ENCODE measurements at regions not wholly inside any gene's neighbourhood (a gene's known extent, or its start where the extent isn't known, plus 50 kb on each side); places are given as distances from the start of the nearest gene placed in this dataset.

GRCh38 chr2:71992036-71992435, 155.6 kb downstream of the CYP26B1 start:
- TF ChIP-seq CTCF (IDR thresholded peaks at IDR 0.05) = no peak
- no peak overlapping the region for H3K4me3 ChIP-seq
- ATAC-seq (no peak), DNase-seq (no peak)
- H3K9me3 ChIP-seq = no peaks in the 10 kb centered on the region
- no peaks in the 10 kb centered on the region for H3K36me3 ChIP-seq (ENCODE audit: low read depth)
- intact Hi-C loops (cut with DNase I, micrococcal nuclease) = no loop called here
- no peaks in the 10 kb centered on the region for H3K4me1 ChIP-seq (ENCODE audit: low read depth)

- no peaks in the 10 kb centered on the region for H3K36me3 ChIP-seq (ENCODE audit: low read depth)
- H3K9me3 ChIP-seq = no peaks in the 10 kb centered on the region
- no peaks in the 10 kb centered on the region for H3K4me1 ChIP-seq (ENCODE audit: low read depth)
- intact Hi-C loops (cut with DNase I, micrococcal nuclease) = no loop called here
- no peak overlapping the region for H3K4me3 ChIP-seq
- DNase-seq (no peak), ATAC-seq (no peak)
- TF ChIP-seq CTCF (IDR thresholded peaks at IDR 0.05) = no peak
Observed at GRCh38 chr2:71991397-71991796, 156.3 kb downstream of the CYP26B1 start.

GRCh38 chr2:71990826-71991225, 156.8 kb downstream of the CYP26B1 start:
- intact Hi-C loops (cut with DNase I, micrococcal nuclease) = no loop called here
- ATAC-seq = no peak

GRCh38 chr2:71990122-71990521, 157.5 kb downstream of the CYP26B1 start:
- no peak for TF ChIP-seq CTCF (IDR thresholded peaks at IDR 0.05)
- intact Hi-C loops (cut with DNase I, micrococcal nuclease) = no loop called here
- no peaks in the 10 kb centered on the region for H3K4me1 ChIP-seq (ENCODE audit: low read depth)
- no peaks in the 10 kb centered on the region for H3K36me3 ChIP-seq (ENCODE audit: low read depth)
- H3K4me3 ChIP-seq = no peak overlapping the region
- no peaks in the 10 kb centered on the region for H3K9me3 ChIP-seq
- ATAC-seq (no peak), DNase-seq (no peak)

More at GRCh38 chr2:71990826-71991225, 156.8 kb downstream of the CYP26B1 start:
- TF ChIP-seq CTCF (IDR thresholded peaks at IDR 0.05) = no peak
- Histone ChIP-seq H3K4me1 (ENCODE audit: low read depth) (no peaks in the 10 kb centered on the region), H3K36me3 (ENCODE audit: low read depth) (no peaks in the 10 kb centered on the region), H3K4me3 (no peak overlapping the region), H3K9me3 (no peaks in the 10 kb centered on the region)
- no peak for DNase-seq

- H3K9me3 ChIP-seq = no peaks in the 10 kb centered on the region
- intact Hi-C loops (cut with DNase I, micrococcal nuclease) = no loop called here
Observed at GRCh38 chr2:71989671-71990070, 158.0 kb downstream of the CYP26B1 start.

More at GRCh38 chr2:71989671-71990070, 158.0 kb downstream of the CYP26B1 start:
- no peak for DNase-seq
- H3K4me3 ChIP-seq = no peak overlapping the region
- ATAC-seq = no peak
- H3K36me3 ChIP-seq (ENCODE audit: low read depth) = no peaks in the 10 kb centered on the region
- no peaks in the 10 kb centered on the region for H3K4me1 ChIP-seq (ENCODE audit: low read depth)
- TF ChIP-seq CTCF (IDR thresholded peaks at IDR 0.05) = no peak

Data from mucosa of descending colon (tissue), 3 donors.